SU-DHL-6 (cell line): ENCODE measurements at regions not wholly inside any gene's neighbourhood (a gene's known extent, or its start where the extent isn't known, plus 50 kb on each side); places are given as distances from the start of the nearest gene placed in this dataset.

Experiments
- H2AFZ ChIP-seq: fragments of 200-600 bp; sonication (generic); 2 replicates; pipeline ENCODE4 v1.6.1; 2014; ENCODE audit warnings: low read depth, mild to moderate bottlenecking, moderate library complexity, mixed read lengths, antibody characterized with exemption, low read length; ENCODE audit not compliant: severe bottlenecking
- H3F3A ChIP-seq: fragments of 200-600 bp; shearing (Covaris generic); 2 replicates; pipeline ENCODE4 v1.6.0; 2016; ENCODE audit warnings: antibody characterized with exemption, mild to moderate bottlenecking; ENCODE audit not compliant: insufficient read depth
- H3K27ac ChIP-seq: fragments of 200-600 bp; sonication (generic); 2 replicates; pipeline ENCODE4 v1.5.1; 2016; ENCODE audit warnings: low read depth, mild to moderate bottlenecking, low read length, moderate library complexity, mixed read lengths
- H3K27me3 ChIP-seq: fragments of 200-600 bp; sonication (generic), shearing (Covaris generic); 2 replicates; pipeline ENCODE4 v1.6.0; 2014; ENCODE audit warnings: mild to moderate bottlenecking, low read length
- H3K36me3 ChIP-seq: fragments of 200-600 bp; sonication (generic); 2 replicates; pipeline ENCODE4 v1.6.1; 2014; ENCODE audit warnings: mild to moderate bottlenecking, low read length, mixed read lengths
- H3K4me2 ChIP-seq: fragments of 300-600, 200-600 bp; shearing (Covaris generic), sonication (generic); 2 replicates; pipeline ENCODE4 v1.6.0; 2014; ENCODE audit warnings: low read length, low read depth, mild to moderate bottlenecking; ENCODE audit not compliant: poor library complexity, severe bottlenecking
- H3K4me3 ChIP-seq: fragments of 200-600 bp; sonication (generic); 2 replicates; pipeline ENCODE4 v1.5.1; 2014; ENCODE audit warnings: antibody characterized with exemption, low read length, mild to moderate bottlenecking, mixed read lengths; ENCODE audit not compliant: insufficient read depth, poor library complexity, severe bottlenecking
- H3K79me2 ChIP-seq: fragments of 200-600 bp; sonication (generic); 2 replicates; pipeline ENCODE4 v1.6.1; 2014; ENCODE audit warnings: mild to moderate bottlenecking, low read length, moderate library complexity; ENCODE audit not compliant: insufficient read depth
- H3K9ac ChIP-seq: fragments of 200-600 bp; sonication (generic); 2 replicates; pipeline ENCODE4 v1.7.0; 2014; ENCODE audit warnings: mild to moderate bottlenecking, low read length
- H3K9me2 ChIP-seq: fragments of 200-600 bp; sonication (generic); replicated peaks from 2 replicates; pipeline ENCODE4 v1.6.1; 2014; ENCODE audit warnings: low read length; ENCODE audit not compliant: insufficient read depth
- H3K9me3 ChIP-seq: fragments of 200-600 bp; sonication (generic); 2 replicates; pipeline ENCODE4 v1.6.1; 2014; ENCODE audit warnings: low read length, mixed read lengths; ENCODE audit not compliant: insufficient read depth
- H4K20me1 ChIP-seq: fragments of 200-600 bp; sonication (generic); 2 replicates; pipeline ENCODE4 v1.6.1; 2014; ENCODE audit warnings: low read depth, mild to moderate bottlenecking, antibody characterized with exemption, low read length, moderate library complexity, mixed read lengths
- CTCF ChIP-seq: fragments of 200-600 bp; sonication (generic); IDR thresholded peaks from one replicate; pipeline ENCODE4 v1.5.1; 2017; ENCODE audit warnings: antibody characterized with exemption, mild to moderate bottlenecking, low read length, moderate library complexity; ENCODE audit not compliant: insufficient read depth, poor library complexity, severe bottlenecking
- EZH2phosphoT487 ChIP-seq: fragments of 200-600 bp; sonication (generic), shearing (Covaris generic); conservative IDR thresholded peaks from 2 replicates; pipeline ENCODE4 v1.6.1; 2018; ENCODE audit warnings: mild to moderate bottlenecking, antibody characterized with exemption, low read length, moderate library complexity, mixed read lengths

GRCh38 chr15:93173369-93173768 lies 84.4 kb upstream of the RGMA start:
- H3K9me3 ChIP-seq, result no peaks in the 10 kb centered on the region
- H3K27me3 ChIP-seq, result no peaks in the 10 kb centered on the region
- TF ChIP-seq EZH2phosphoT487 (no peak), CTCF (no peak)
- H3K4me3 ChIP-seq, result no peak overlapping the region
- H3K9me2 ChIP-seq, result no peaks in the 10 kb centered on the region
- H2AFZ ChIP-seq, result no peak overlapping the region
- H3K79me2 ChIP-seq, result no peaks in the 10 kb centered on the region
- H3K9ac ChIP-seq, result no peak overlapping the region
- H4K20me1 ChIP-seq, result no peaks in the 10 kb centered on the region
- no peak overlapping the region for H3K4me2 ChIP-seq
- no peaks in the 10 kb centered on the region for H3K36me3 ChIP-seq
- H3F3A ChIP-seq, result no peaks in the 10 kb centered on the region
- H3K27ac ChIP-seq, result no peak overlapping the region

- no peaks in the 10 kb centered on the region for H3K27me3 ChIP-seq
Observed at GRCh38 chr15:93171476-93171875, 82.5 kb upstream of the RGMA start.

GRCh38 chr15:93170329-93170728 lies 81.3 kb upstream of the RGMA start:
- no peaks in the 10 kb centered on the region for H3K9me3 ChIP-seq
- no peak overlapping the region for H3K27ac ChIP-seq
- no peak overlapping the region for H3K4me3 ChIP-seq
- H3K36me3 ChIP-seq, result no peaks in the 10 kb centered on the region
- H4K20me1 ChIP-seq, result no peaks in the 10 kb centered on the region
- H3K4me2 ChIP-seq, result no peak overlapping the region
- H3K9me2 ChIP-seq, result no peaks in the 10 kb centered on the region
- no peaks in the 10 kb centered on the region for H3K27me3 ChIP-seq
- no peak overlapping the region for H3K9ac ChIP-seq
- no peaks in the 10 kb centered on the region for H3F3A ChIP-seq
- TF ChIP-seq CTCF (no peak), EZH2phosphoT487 (no peak)
- H2AFZ ChIP-seq, result no peak overlapping the region
- H3K79me2 ChIP-seq, result no peaks in the 10 kb centered on the region

More at GRCh38 chr15:93171476-93171875, 82.5 kb upstream of the RGMA start:
- Histone ChIP-seq H3F3A (no peaks in the 10 kb centered on the region), H3K36me3 (no peaks in the 10 kb centered on the region), H3K9me2 (no peaks in the 10 kb centered on the region), H4K20me1 (no peaks in the 10 kb centered on the region), H2AFZ (no peak overlapping the region), H3K9ac (no peak overlapping the region), H3K4me2 (no peak overlapping the region), H3K27ac (no peak overlapping the region), H3K79me2 (no peaks in the 10 kb centered on the region), H3K4me3 (no peak overlapping the region), H3K9me3 (no peaks in the 10 kb centered on the region)
- TF ChIP-seq EZH2phosphoT487, result no peak
- no peak for TF ChIP-seq CTCF

- TF ChIP-seq EZH2phosphoT487 (no peak), CTCF (no peak)
Observed at GRCh38 chr15:93168910-93169309, 79.9 kb upstream of the RGMA start.

More at GRCh38 chr15:93168910-93169309, 79.9 kb upstream of the RGMA start:
- H3K4me3 ChIP-seq, result no peak overlapping the region
- no peak overlapping the region for H2AFZ ChIP-seq
- no peaks in the 10 kb centered on the region for H3K79me2 ChIP-seq
- no peaks in the 10 kb centered on the region for H3K9me2 ChIP-seq
- no peak overlapping the region for H3K27ac ChIP-seq
- no peaks in the 10 kb centered on the region for H3K27me3 ChIP-seq
- H3K9me3 ChIP-seq, result no peaks in the 10 kb centered on the region
- H4K20me1 ChIP-seq, result no peaks in the 10 kb centered on the region
- H3F3A ChIP-seq, result no peaks in the 10 kb centered on the region
- no peak overlapping the region for H3K9ac ChIP-seq
- H3K4me2 ChIP-seq, result no peak overlapping the region
- H3K36me3 ChIP-seq, result no peaks in the 10 kb centered on the region
